GM04503 (cell line): ENCODE measurements at regions not wholly inside any gene's neighbourhood (a gene's known extent, or its start where the extent isn't known, plus 50 kb on each side); places are given as distances from the start of the nearest gene placed in this dataset.

Experiments
- DNase-seq: peaks from one replicate; pipeline ENCODE4 v3.0.0-alpha.2; 2012; ENCODE audit warnings: low read depth

- no peak for DNase-seq
Observed at GRCh38 chr3:70558956-70559355, 246.5 kb upstream of the MDFIC2 start.

- DNase-seq: no peak
Observed at GRCh38 chr3:70557976-70558375, 245.5 kb upstream of the MDFIC2 start.

GRCh38 chr3:70556056-70556455, 243.6 kb upstream of the MDFIC2 start:
- DNase-seq: no peak

GRCh38 chr3:70554170-70554569, 241.7 kb upstream of the MDFIC2 start:
- no peak for DNase-seq

- DNase-seq: peak; percentile 5
Observed at GRCh38 chr3:70550723-70551319, 238.4 kb upstream of the MDFIC2 start.

DNA sequence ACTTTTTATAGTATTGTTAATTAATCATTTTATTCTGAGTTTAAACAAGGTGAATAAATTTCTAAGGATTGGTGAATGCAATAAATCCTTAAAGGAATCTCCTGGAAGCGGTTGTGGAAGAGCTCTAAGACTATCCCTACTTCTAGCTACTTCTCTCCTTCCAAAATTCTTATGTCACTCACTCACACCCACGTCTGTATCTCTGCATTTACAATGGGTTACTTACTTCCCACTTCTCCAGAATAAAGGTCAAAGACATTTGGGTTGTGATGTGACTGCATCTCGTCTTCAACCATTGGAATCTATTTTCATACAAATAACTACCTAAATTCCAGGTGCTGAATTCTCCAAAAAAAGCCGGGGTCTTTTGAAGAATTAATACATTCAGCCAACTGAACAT, 234.2 kb upstream of the MDFIC2 start:
- no peak for DNase-seq

DNA sequence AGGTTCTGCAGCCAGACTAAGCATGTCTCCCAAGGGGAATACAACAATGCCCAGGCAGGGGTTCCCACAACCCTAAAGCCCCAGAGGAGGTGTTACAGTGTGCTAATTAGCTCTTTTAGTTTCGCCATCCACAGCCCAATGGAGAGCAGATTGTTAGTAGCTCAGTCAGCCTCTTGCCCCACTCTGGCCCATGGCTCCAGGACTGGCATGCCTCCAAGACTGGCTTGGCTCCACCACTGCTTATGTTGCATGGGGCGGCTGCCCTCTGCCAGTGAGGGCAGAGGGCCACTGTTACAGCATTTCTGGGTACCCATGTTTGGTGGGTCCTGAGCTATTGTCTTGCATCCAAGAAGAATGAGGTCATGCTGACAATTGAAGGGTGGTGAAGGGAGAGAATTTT, 231.1 kb upstream of the MDFIC2 start:
- DNase-seq: no peak

- DNase-seq: no peak
Observed at GRCh38 chr3:70539908-70540307, 227.5 kb upstream of the MDFIC2 start.

DNA sequence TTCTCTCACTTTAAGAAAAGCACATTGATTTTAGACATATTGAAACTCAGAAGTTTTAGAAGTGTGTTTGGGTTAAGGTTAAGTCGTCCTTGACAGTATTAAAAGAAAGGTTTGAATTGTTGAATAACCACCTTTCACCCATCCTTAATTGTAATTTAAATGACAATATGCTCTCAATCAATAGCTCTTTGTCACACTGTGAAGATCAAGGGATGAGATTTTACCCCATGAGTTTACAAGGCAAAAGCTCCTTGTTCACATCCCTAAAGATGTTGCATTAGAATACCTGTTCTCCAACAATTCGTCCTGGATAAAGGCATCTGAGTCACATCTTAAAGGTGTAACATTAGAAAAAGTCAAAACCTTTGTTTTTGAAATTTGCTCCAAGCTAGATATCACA, 220.4 kb upstream of the MDFIC2 start:
- DNase-seq: no peak

DNA sequence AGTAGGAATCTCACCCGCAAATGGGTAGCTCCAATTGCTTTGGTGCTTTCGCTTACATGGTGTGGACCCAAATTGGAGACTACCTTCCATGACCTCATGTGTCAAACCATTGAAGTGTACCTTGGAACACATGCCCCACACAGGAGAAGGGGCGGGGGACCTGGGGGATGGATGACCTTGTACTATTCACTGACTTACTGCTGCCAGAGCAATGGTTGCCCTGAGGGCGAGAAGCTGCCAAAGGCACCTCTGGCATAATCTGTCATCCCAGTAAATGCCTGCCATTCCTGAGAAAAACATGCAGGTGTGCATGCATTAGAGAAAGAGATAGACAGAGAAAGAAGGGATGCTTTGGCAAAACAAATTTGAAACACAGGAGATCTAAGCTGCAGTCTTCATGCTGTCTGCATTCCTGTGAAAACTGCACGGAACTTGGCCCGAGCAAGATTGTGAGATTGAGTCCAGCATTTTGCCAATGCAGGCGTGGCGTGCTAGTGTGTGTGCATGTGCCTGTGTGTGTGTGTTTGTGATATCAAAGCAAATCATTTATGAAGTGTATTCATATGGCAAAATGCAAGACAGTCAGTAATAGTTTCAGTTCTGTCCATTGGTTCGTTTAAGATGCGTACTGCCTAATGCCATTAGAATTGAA, 219.5 kb upstream of the MDFIC2 start:
- no peak for DNase-seq

- DNase-seq: no peak
Observed at GRCh38 chr3:70531063-70531657, 218.7 kb upstream of the MDFIC2 start.

DNA sequence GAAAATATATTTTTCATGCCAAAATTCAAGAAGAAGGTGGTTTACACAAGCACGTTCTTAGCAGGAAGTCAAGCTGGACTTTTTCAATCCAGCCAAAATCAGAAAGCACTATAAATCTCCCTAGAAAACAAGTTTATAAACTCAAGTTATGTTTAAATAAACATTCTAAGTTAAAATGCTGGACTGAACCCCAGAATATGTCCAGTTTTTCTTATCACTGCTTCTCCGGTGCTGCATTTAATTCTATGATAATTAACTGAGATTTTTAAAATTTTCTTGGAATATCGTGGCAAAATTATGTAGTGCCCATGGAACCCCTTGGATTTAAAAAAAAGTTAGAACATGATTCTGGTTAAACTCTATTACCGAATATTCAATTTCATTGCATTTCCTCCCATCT, 218.2 kb upstream of the MDFIC2 start:
- no peak for DNase-seq

DNA sequence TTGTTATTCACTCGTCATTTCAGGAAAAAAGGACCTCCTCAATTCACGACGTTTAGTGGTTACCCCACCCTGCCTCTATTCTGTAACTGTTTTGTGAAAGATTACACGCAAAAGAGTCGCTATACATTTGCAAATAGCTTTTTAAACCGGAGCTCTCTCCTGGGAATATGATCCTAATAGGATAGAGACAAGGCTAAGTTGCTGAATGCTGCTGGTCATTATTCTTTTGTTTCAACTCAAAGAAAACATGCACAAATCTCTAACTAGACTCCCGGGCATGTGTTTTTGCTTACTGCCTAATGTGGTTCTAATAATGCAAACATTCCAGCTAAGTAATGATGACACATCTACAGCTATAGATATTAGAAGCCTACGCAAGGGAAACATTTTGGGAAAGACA, 214.6 kb upstream of the MDFIC2 start:
- no peak for DNase-seq

GRCh38 chr3:70519913-70520659, 207.6 kb upstream of the MDFIC2 start:
- DNase-seq: no peak

GRCh38 chr3:70519026-70519425, 206.6 kb upstream of the MDFIC2 start:
- no peak for DNase-seq

GRCh38 chr3:70518356-70518755, 205.9 kb upstream of the MDFIC2 start:
- DNase-seq: no peak

GRCh38 chr3:70517124-70517890, 204.9 kb upstream of the MDFIC2 start:
- DNase-seq: no peak

DNA sequence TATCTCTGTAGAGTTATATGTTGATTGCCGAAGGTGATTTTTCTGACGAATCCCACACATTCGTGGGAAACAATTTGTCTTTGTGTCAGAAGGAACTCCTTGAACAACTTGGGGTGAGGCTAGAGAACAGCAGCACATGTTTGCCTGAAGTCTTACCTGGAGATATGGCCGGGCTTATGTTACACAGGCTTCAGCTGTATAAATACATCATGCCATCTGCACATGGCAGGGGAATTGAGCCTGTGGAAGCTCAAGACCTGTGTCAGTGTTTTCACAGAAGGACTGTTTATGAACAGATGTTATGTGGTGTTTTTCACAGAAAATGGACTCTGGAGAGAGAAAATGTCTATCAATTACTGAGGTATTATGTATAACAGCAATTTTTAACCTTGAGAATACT, 203.6 kb upstream of the MDFIC2 start:
- no peak for DNase-seq

DNA sequence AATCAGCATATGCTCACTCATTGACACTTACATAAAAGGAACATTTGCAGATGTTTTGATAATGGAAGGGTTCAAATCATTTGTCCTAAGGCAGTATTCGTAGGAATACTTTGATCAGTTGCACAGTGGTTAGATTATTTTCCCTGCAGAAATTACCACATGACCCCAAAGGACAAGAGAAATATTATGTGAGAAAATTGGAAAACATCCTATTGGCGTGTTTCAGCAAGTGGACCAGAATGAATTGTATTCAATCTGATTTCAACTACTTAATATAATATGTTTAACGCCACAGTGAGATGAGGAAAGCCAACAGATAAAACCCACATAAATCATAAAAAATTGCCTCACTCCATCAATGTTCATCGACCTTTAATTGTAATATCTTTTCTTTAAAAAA, 195.0 kb upstream of the MDFIC2 start:
- DNase-seq: no peak

- no peak for DNase-seq
Observed at GRCh38 chr3:70506775-70507174, 194.3 kb upstream of the MDFIC2 start.

DNA sequence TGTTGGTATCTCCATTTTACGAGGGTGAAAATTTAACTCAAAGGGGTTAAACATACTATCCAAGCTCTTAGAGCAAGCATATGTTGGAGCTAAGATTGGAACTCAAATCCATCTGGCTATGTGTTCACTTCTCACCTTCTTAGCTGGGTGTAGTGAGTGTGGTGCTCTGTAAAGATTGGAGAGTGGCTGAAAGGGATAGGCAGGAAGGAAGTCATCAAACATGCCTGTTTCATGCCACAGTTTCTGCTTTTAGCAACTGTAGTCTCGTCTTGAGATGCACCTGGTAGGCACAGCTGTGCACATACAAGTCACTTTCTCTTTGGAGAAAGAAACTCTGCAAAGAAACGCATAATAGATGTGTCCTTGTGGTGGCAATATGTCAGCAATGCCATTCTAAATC, 189.1 kb upstream of the MDFIC2 start:
- DNase-seq: no peak

GRCh38 chr3:70488816-70489215, 176.4 kb upstream of the MDFIC2 start:
- no peak for DNase-seq
